SH-SY5Y (cell line): ENCODE measurements at regions not wholly inside any gene's neighbourhood (a gene's known extent, or its start where the extent isn't known, plus 50 kb on each side); places are given as distances from the start of the nearest gene placed in this dataset.

Experiments used
- GATA2 ChIP-seq: IDR thresholded peaks from 2 replicates; pipeline ENCODE4 v1.6.1; 2011; ENCODE audit warnings: mild to moderate bottlenecking, low read depth, low read length
- GATA3 ChIP-seq: IDR thresholded peaks from 2 replicates; pipeline ENCODE4 v1.6.1; 2011; ENCODE audit warnings: low read depth, mild to moderate bottlenecking, low read length, moderate library complexity

GRCh38 chr10:2893991-2894390 lies 173.4 kb upstream of the PFKP start:
- TF ChIP-seq GATA2 (no peak), GATA3 (no peak)
